NK-92 treated with Interleukin-12 subunit alpha and Interleukin-12 subunit beta, amount 100 ng/mL, for 24 hours (cell line): ENCODE measurements at regions not wholly inside any gene's neighbourhood (a gene's known extent, or its start where the extent isn't known, plus 50 kb on each side); places are given as distances from the start of the nearest gene placed in this dataset.

Source experiments
- DNase-seq: peaks from one replicate; lab custom pipeline; 2025; lab: John Stamatoyannopoulos, UW

GRCh38 chr7:12074889-12075288 is 136.2 kb upstream of the TMEM106B start:
- DNase-seq, result no peak

- DNase-seq, result no peak
These were observed 131.1 kb upstream of the TMEM106B start for GRCh38 chr7:12080006-12080405.

- DNase-seq, result no peak
These were observed 125.6 kb upstream of the TMEM106B start for GRCh38 chr7:12085516-12085915.

- DNase-seq, result no peak
These were observed 120.9 kb upstream of the TMEM106B start for GRCh38 chr7:12089951-12090756.

- no peak for DNase-seq
These were observed 120.3 kb upstream of the TMEM106B start for GRCh38 chr7:12090757-12091221.

- DNase-seq, result no peak
These were observed 119.9 kb upstream of the TMEM106B start for GRCh38 chr7:12091231-12091630.

GRCh38 chr7:12092499-12093130 is 118.5 kb upstream of the TMEM106B start:
- no peak for DNase-seq

- DNase-seq, result no peak
These were observed 117.7 kb upstream of the TMEM106B start for GRCh38 chr7:12093365-12093764.

GRCh38 chr7:12094365-12094921 is 116.7 kb upstream of the TMEM106B start:
- DNase-seq, result no peak

GRCh38 chr7:12102126-12102525 is 109.0 kb upstream of the TMEM106B start:
- no peak for DNase-seq

GRCh38 chr7:12102527-12102926 is 108.6 kb upstream of the TMEM106B start:
- DNase-seq, result no peak

- DNase-seq, result no peak
These were observed 107.1 kb upstream of the TMEM106B start for GRCh38 chr7:12103948-12104347.

GRCh38 chr7:12107381-12107780 is 103.7 kb upstream of the TMEM106B start:
- DNase-seq, result no peak

- no peak for DNase-seq
These were observed 103.2 kb upstream of the TMEM106B start for GRCh38 chr7:12107841-12108254.

GRCh38 chr7:12110425-12110824 is 100.7 kb upstream of the TMEM106B start:
- DNase-seq, result no peak

- no peak for DNase-seq
These were observed 99.4 kb upstream of the TMEM106B start for GRCh38 chr7:12111422-12112405.

GRCh38 chr7:12117170-12117569 is 93.9 kb upstream of the TMEM106B start:
- DNase-seq, result no peak

GRCh38 chr7:12119620-12120303 is 91.3 kb upstream of the TMEM106B start:
- no peak for DNase-seq

GRCh38 chr7:12120632-12121031 is 90.5 kb upstream of the TMEM106B start:
- DNase-seq, result no peak

GRCh38 chr7:12123172-12123571 is 87.9 kb upstream of the TMEM106B start:
- DNase-seq, result no peak

- DNase-seq, result no peak
These were observed 87.1 kb upstream of the TMEM106B start for GRCh38 chr7:12124028-12124427.
